ENCODE measurements at regions not wholly inside any gene's neighbourhood (a gene's known extent, or its start where the extent isn't known, plus 50 kb on each side); places are given as distances from the start of the nearest gene placed in this dataset.

- no peaks in the 10 kb centered on the region for H3K27me3 Mint-ChIP-seq
- no peaks in the 10 kb centered on the region for H3K4me1 Mint-ChIP-seq
- no peaks in the 10 kb centered on the region for H3K36me3 Mint-ChIP-seq
- ATAC-seq (replicated peaks), result no peak
- no peak overlapping the region for H3K27ac Mint-ChIP-seq
- H3K9me3 Mint-ChIP-seq, result peaks cover 0 to 2% of the 10 kb centered on the region in 2 donors
- DNase-seq, result no peak
- no peak overlapping the region for H3K4me3 Mint-ChIP-seq
These were observed 127.1 kb upstream of the CNTNAP2 start for GRCh38 chr7:145989469-145989868.

- Mint-ChIP-seq H3K4me3 (no peak overlapping the region), H3K27ac (no peak overlapping the region), H3K27me3 (no peaks in the 10 kb centered on the region), H3K36me3 (no peaks in the 10 kb centered on the region), H3K4me1 (no peaks in the 10 kb centered on the region), H3K9me3 (peaks cover 0 to 2% of the 10 kb centered on the region in 2 donors)
- ATAC-seq (replicated peaks), result no peak
- no peak for DNase-seq
These were observed 130.2 kb upstream of the CNTNAP2 start for GRCh38 chr7:145986248-145986874.

GRCh38 chr7:145978769-145979168 lies 137.8 kb upstream of the CNTNAP2 start:
- ATAC-seq (replicated peaks), result no peak

GRCh38 chr7:145959981-145960380 lies 156.6 kb upstream of the CNTNAP2 start:
- Mint-ChIP-seq H3K4me3 (no peak overlapping the region), H3K36me3 (no peaks in the 10 kb centered on the region), H3K27me3 (no peaks in the 10 kb centered on the region), H3K4me1 (no peaks in the 10 kb centered on the region), H3K9me3 (peaks cover 0 to 6% of the 10 kb centered on the region in 2 donors), H3K27ac (no peak overlapping the region)
- ATAC-seq (replicated peaks) (no peak), DNase-seq (no peak)

More at GRCh38 chr7:145978769-145979168, 137.8 kb upstream of the CNTNAP2 start:
- peak overlapping the region; percentile 47 for H3K27ac Mint-ChIP-seq
- H3K4me3 Mint-ChIP-seq, result no peak overlapping the region
- H3K27me3 Mint-ChIP-seq, result no peaks in the 10 kb centered on the region
- H3K9me3 Mint-ChIP-seq, result peaks cover 0 to 8% of the 10 kb centered on the region in 2 donors
- no peaks in the 10 kb centered on the region for H3K4me1 Mint-ChIP-seq
- no peak for DNase-seq
- H3K36me3 Mint-ChIP-seq, result no peaks in the 10 kb centered on the region

- no peaks in the 10 kb centered on the region for H3K27me3 Mint-ChIP-seq
- DNase-seq (no peak), ATAC-seq (replicated peaks) (no peak)
- H3K4me1 Mint-ChIP-seq, result no peaks in the 10 kb centered on the region
- H3K27ac Mint-ChIP-seq, result no peak overlapping the region
- H3K4me3 Mint-ChIP-seq, result no peak overlapping the region
- peaks cover 0 to 4% of the 10 kb centered on the region in 2 donors for H3K9me3 Mint-ChIP-seq
- no peaks in the 10 kb centered on the region for H3K36me3 Mint-ChIP-seq
These were observed 159.3 kb upstream of the CNTNAP2 start for GRCh38 chr7:145957160-145957890.

GRCh38 chr7:145951566-145951965 lies 165.0 kb upstream of the CNTNAP2 start:
- no peaks in the 10 kb centered on the region for H3K36me3 Mint-ChIP-seq

GRCh38 chr7:145928937-145929336 lies 187.7 kb upstream of the CNTNAP2 start:
- ATAC-seq (replicated peaks) (no peak), DNase-seq (no peak)
- Mint-ChIP-seq H3K4me3 (no peak overlapping the region), H3K27ac (no peak overlapping the region), H3K9me3 (peaks cover 0 to 4% of the 10 kb centered on the region in 2 donors), H3K27me3 (no peaks in the 10 kb centered on the region), H3K36me3 (no peaks in the 10 kb centered on the region), H3K4me1 (no peaks in the 10 kb centered on the region)

More at GRCh38 chr7:145951566-145951965, 165.0 kb upstream of the CNTNAP2 start:
- ATAC-seq (replicated peaks) (no peak), DNase-seq (no peak)
- no peak overlapping the region for H3K27ac Mint-ChIP-seq
- H3K9me3 Mint-ChIP-seq, result peaks cover 0 to 8% of the 10 kb centered on the region in 2 donors
- no peaks in the 10 kb centered on the region for H3K4me1 Mint-ChIP-seq
- H3K4me3 Mint-ChIP-seq, result no peak overlapping the region
- H3K27me3 Mint-ChIP-seq, result no peaks in the 10 kb centered on the region

GRCh38 chr7:145919712-145920111 lies 196.9 kb upstream of the CNTNAP2 start:
- ATAC-seq (replicated peaks), result no peak
- no peak overlapping the region for H3K4me3 Mint-ChIP-seq
- DNase-seq, result no peak
- no peak overlapping the region for H3K27ac Mint-ChIP-seq
- H3K36me3 Mint-ChIP-seq, result no peaks in the 10 kb centered on the region
- H3K27me3 Mint-ChIP-seq, result no peaks in the 10 kb centered on the region
- H3K9me3 Mint-ChIP-seq, result peaks cover 20 to 22% of the 10 kb centered on the region in 2 donors
- H3K4me1 Mint-ChIP-seq, result peaks cover 0 to 7% of the 10 kb centered on the region in 2 donors

- peaks cover 20% of the 10 kb centered on the region in 2 donors for H3K9me3 Mint-ChIP-seq
- H3K36me3 Mint-ChIP-seq, result no peaks in the 10 kb centered on the region
- peaks cover 0 to 7% of the 10 kb centered on the region in 2 donors for H3K4me1 Mint-ChIP-seq
- DNase-seq (no peak), ATAC-seq (replicated peaks) (no peak)
- H3K27ac Mint-ChIP-seq, result no peak overlapping the region
- no peaks in the 10 kb centered on the region for H3K27me3 Mint-ChIP-seq
- H3K4me3 Mint-ChIP-seq, result no peak overlapping the region
These were observed 199.8 kb upstream of the CNTNAP2 start for GRCh38 chr7:145916776-145917175.

- Mint-ChIP-seq H3K36me3 (no peaks in the 10 kb centered on the region), H3K27me3 (no peaks in the 10 kb centered on the region), H3K27ac (no peak overlapping the region), H3K4me1 (peaks cover 0 to 7% of the 10 kb centered on the region in 2 donors), H3K9me3 (peaks cover 20% of the 10 kb centered on the region in 2 donors), H3K4me3 (no peak overlapping the region)
- ATAC-seq (replicated peaks), result no peak
- DNase-seq, result no peak
These were observed 200.9 kb upstream of the CNTNAP2 start for GRCh38 chr7:145915679-145916078.

GRCh38 chr7:145909991-145910513 lies 206.5 kb upstream of the CNTNAP2 start:
- H3K9me3 Mint-ChIP-seq, result peaks cover 0 to 2% of the 10 kb centered on the region in 2 donors
- ATAC-seq (replicated peaks), result peak; percentile 92 to 96
- peaks cover 3 to 16% of the 10 kb centered on the region in 2 donors for H3K4me1 Mint-ChIP-seq
- no peak overlapping the region for H3K27ac Mint-ChIP-seq
- H3K27me3 Mint-ChIP-seq, result no peaks in the 10 kb centered on the region
- no peaks in the 10 kb centered on the region for H3K36me3 Mint-ChIP-seq
- DNase-seq, result peak; percentile 21
- H3K4me3 Mint-ChIP-seq, result no peak overlapping the region

- Mint-ChIP-seq H3K4me3 (no peak overlapping the region), H3K9me3 (peaks cover 5 to 10% of the 10 kb centered on the region in 2 donors), H3K36me3 (no peaks in the 10 kb centered on the region), H3K27me3 (no peaks in the 10 kb centered on the region), H3K4me1 (peaks cover 0 to 6% of the 10 kb centered on the region in 2 donors), H3K27ac (no peak overlapping the region)
- DNase-seq (no peak), ATAC-seq (replicated peaks) (no peak)
These were observed 212.9 kb upstream of the CNTNAP2 start for GRCh38 chr7:145903658-145904057.

- no peak overlapping the region for H3K4me3 Mint-ChIP-seq
- H3K27me3 Mint-ChIP-seq, result no peaks in the 10 kb centered on the region
- DNase-seq, result no peak
- no peaks in the 10 kb centered on the region for H3K36me3 Mint-ChIP-seq
- H3K27ac Mint-ChIP-seq, result no peak overlapping the region
- ATAC-seq (replicated peaks), result no peak
- H3K9me3 Mint-ChIP-seq, result peaks cover 5 to 18% of the 10 kb centered on the region in 2 donors
- H3K4me1 Mint-ChIP-seq, result no peaks in the 10 kb centered on the region
These were observed 214.5 kb upstream of the CNTNAP2 start for GRCh38 chr7:145902123-145902522.

- ATAC-seq (replicated peaks) (no peak), DNase-seq (no peak)
- H3K9me3 Mint-ChIP-seq, result peaks cover 5 to 25% of the 10 kb centered on the region in 2 donors
- H3K4me1 Mint-ChIP-seq, result no peaks in the 10 kb centered on the region
- H3K27me3 Mint-ChIP-seq, result no peaks in the 10 kb centered on the region
- no peak overlapping the region for H3K4me3 Mint-ChIP-seq
- no peaks in the 10 kb centered on the region for H3K36me3 Mint-ChIP-seq
- H3K27ac Mint-ChIP-seq, result no peak overlapping the region
These were observed 216.7 kb upstream of the CNTNAP2 start for GRCh38 chr7:145899938-145900337.
